ENCODE measurements at regions not wholly inside any gene's neighbourhood (a gene's known extent, or its start where the extent isn't known, plus 50 kb on each side); places are given as distances from the start of the nearest gene placed in this dataset.

GRCh38 chr6:92184933-92185332 lies 1234.4 kb downstream of the EPHA7 start:
- no peaks in the 10 kb centered on the region for H3K23me2 ChIP-seq (ENCODE audit: low read depth, low read length)
- WGBS, 2 experiments (ENCODE audit: extremely low coverage in 1 of 2, insufficient coverage in 1 of 2, insufficient read length in 1 of 2, insufficient replicate concordance in 2 of 2, low coverage in 1 of 2, low lambda C conversion rate in 2 of 2, missing lambda C conversion rate in 1 of 2) = 60% methylated on average over 3 of the region's 3 CpGs; no CpG with 5 or more reads in 1 of the 2 experiments
- H3K56ac ChIP-seq (replicated peaks; ENCODE audit: insufficient read length, low read depth, low read length) = no peak overlapping the region
- H3K9me3 ChIP-seq (ENCODE audit: insufficient read depth in 2 of 2, low read depth in 1 of 2, low read length in 1 of 2) = no peaks in the 10 kb centered on the region
- H3K4me2 ChIP-seq (ENCODE audit: insufficient read depth in 1 of 2, low read depth in 2 of 2, low read length in 2 of 2) = no peak overlapping the region
- FAIRE-seq (no peak), DNase-seq (ENCODE audit: low read depth in 1 of 2, low spot score in 2 of 2) (no peak)
- H3K79me2 ChIP-seq (ENCODE audit: control insufficient read depth in 1 of 2, insufficient read depth in 2 of 2, low read length in 2 of 2) = no peaks in the 10 kb centered on the region
- no peak overlapping the region for H3K4ac ChIP-seq (replicated peaks; ENCODE audit: insufficient read length, low read depth, low read length)
- H2AK5ac ChIP-seq (ENCODE audit: low read depth, low read length) = no peak overlapping the region
- no peaks in the 10 kb centered on the region for H4K20me1 ChIP-seq (replicated peaks in 1 of 2; ENCODE audit: control insufficient read depth in 1 of 2, insufficient read depth in 2 of 2, low read length in 2 of 2)
- H2BK15ac ChIP-seq (ENCODE audit: low read length) = no peak overlapping the region
- no peak overlapping the region for H2BK12ac ChIP-seq (ENCODE audit: low read depth, low read length)
- no peak overlapping the region for H3K23ac ChIP-seq (ENCODE audit: insufficient read length)
- no peak overlapping the region for H3K9ac ChIP-seq (replicated peaks in 1 of 4; ENCODE audit: extremely low read depth in 1 of 4, low read depth in 3 of 4, low read length in 3 of 4)
- no peaks in the 10 kb centered on the region for H3K27me3 ChIP-seq (replicated peaks in 1 of 4; ENCODE audit: control insufficient read depth in 3 of 4, extremely low read depth in 1 of 4, insufficient read depth in 3 of 4, low read length in 3 of 4)
- CTCF ChIA-PET (ENCODE audit: partially characterized antibody) = no interaction called here
- no peak overlapping the region for H2BK20ac ChIP-seq (ENCODE audit: low read length)
- H3K4me1 ChIP-seq (replicated peaks in 1 of 4; ENCODE audit: control insufficient read depth in 3 of 4, insufficient read depth in 4 of 4, low read length in 3 of 4) = peaks cover 0 to 3% (median 0%) of the 10 kb centered on the region in 4 experiments; a peak in 1 of 7 replicates
- no peaks in the 10 kb centered on the region for H3K36me3 ChIP-seq (ENCODE audit: control insufficient read depth in 2 of 4, insufficient read depth in 4 of 4, low read length in 3 of 4)
- no peak overlapping the region for H3K27ac ChIP-seq (ENCODE audit: low read depth, low read length)
- TF ChIP-seq HDAC6 (IDR thresholded peaks at IDR 0.05; ENCODE audit: low read depth, low read length) (no peak), FOSL1 (IDR thresholded peaks at IDR 0.05; ENCODE audit: insufficient read depth, low read depth, low read length) (no peak), ASH2L (IDR thresholded peaks at IDR 0.05; ENCODE audit: low read length) (no peak), SRF (IDR thresholded peaks at IDR 0.05; ENCODE audit: low read depth, low read length) (no peak), SAP30 (IDR thresholded peaks at IDR 0.05; ENCODE audit: insufficient read depth, insufficient replicate concordance, low read length) (no peak), TAF1 (IDR thresholded peaks at IDR 0.05; ENCODE audit: low read depth, low read length) (no peak), SP2 (IDR thresholded peaks at IDR 0.05; ENCODE audit: low read length) (no peak)
- H2BK5ac ChIP-seq (ENCODE audit: low read depth, low read length) = no peak overlapping the region
- no peaks in the 10 kb centered on the region for H3K79me1 ChIP-seq (ENCODE audit: low read depth, low read length)
- H2AFZ ChIP-seq (ENCODE audit: low read length) = no peak overlapping the region
- H3K14ac ChIP-seq (ENCODE audit: insufficient read length) = no peak overlapping the region
- H4K8ac ChIP-seq (ENCODE audit: extremely low read depth, insufficient read depth, low read length) = no peak overlapping the region
- POLR2A ChIA-PET (ENCODE audit: partially characterized antibody) = no interaction called here
- H4K91ac ChIP-seq (replicated peaks; ENCODE audit: insufficient read length, low read length) = no peak overlapping the region
- H4K5ac ChIP-seq (ENCODE audit: insufficient read length, low read depth, low read length) = no peak overlapping the region
- no peak overlapping the region for H3K4me3 ChIP-seq (ENCODE audit: extremely low read depth in 1 of 4, insufficient read depth in 2 of 4, low read depth in 3 of 4, low read length in 4 of 4)
- H3K18ac ChIP-seq (ENCODE audit: extremely low read depth, low read length) = no peak overlapping the region
- H2BK120ac ChIP-seq (replicated peaks; ENCODE audit: low read depth, low read length) = no peak overlapping the region

Data from H1 (cell line).